M059J (cell line): ENCODE measurements at regions not wholly inside any gene's neighbourhood (a gene's known extent, or its start where the extent isn't known, plus 50 kb on each side); places are given as distances from the start of the nearest gene placed in this dataset.
"Not testable (repeated sequence)": the region's sequence is repeated elsewhere in the genome, so short reads cannot be mapped to it uniquely, and the experiment has no call there.

Source experiments
- DNase-seq: peaks from one replicate; pipeline ENCODE4 v3.0.0-alpha.2; 2012; ENCODE audit warnings: low read depth

GRCh38 chr15:84544586-84544985, 56.2 kb upstream of the ZSCAN2 start:
- not testable (repeated sequence) for DNase-seq

DNA sequence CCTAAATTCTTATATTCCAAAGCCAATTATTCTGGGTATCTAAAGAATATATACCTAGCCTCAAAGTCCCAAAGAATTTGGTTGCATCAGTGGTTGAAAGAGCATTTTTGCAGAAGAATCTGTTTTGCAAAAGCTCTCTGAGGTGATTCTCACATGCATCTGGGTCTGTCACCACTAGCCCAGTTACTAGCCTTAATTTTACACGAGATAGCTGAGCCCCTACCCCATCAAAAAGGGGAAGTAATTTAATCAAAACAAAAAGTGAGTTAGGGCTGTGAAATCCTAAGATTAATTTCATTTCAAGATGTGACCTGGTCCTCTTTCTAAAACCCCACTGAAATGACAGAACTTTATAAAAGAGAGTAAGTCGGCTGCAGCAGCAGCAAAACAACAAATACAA, 53.7 kb upstream of the ZSCAN2 start:
- DNase-seq: not testable (repeated sequence)

- DNase-seq: not testable (repeated sequence)
Observed at GRCh38 chr15:84550503-84550902, 50.3 kb upstream of the ZSCAN2 start.
